ENCODE measurements at regions not wholly inside any gene's neighbourhood (a gene's known extent, or its start where the extent isn't known, plus 50 kb on each side); places are given as distances from the start of the nearest gene placed in this dataset.

GRCh38 chr22:49620666-49621065 is 207.0 kb downstream of the BRD1 start:
- no peak for DNase-seq

GRCh38 chr22:49620003-49620556 is 207.6 kb downstream of the BRD1 start:
- no peak for DNase-seq

- DNase-seq: no peak
Measured at GRCh38 chr22:49619301-49619700, 208.4 kb downstream of the BRD1 start.

- DNase-seq: no peak
Measured at GRCh38 chr22:49618677-49618953, 209.1 kb downstream of the BRD1 start.

GRCh38 chr22:49617866-49618676 is 209.6 kb downstream of the BRD1 start:
- DNase-seq: no peak

- no peak for DNase-seq
Measured at GRCh38 chr22:49617264-49617663, 210.4 kb downstream of the BRD1 start.

- DNase-seq: no peak
Measured at GRCh38 chr22:49616356-49617231, 211.1 kb downstream of the BRD1 start.

GRCh38 chr22:49614966-49615965 is 212.4 kb downstream of the BRD1 start:
- no peak for DNase-seq

- DNase-seq: no peak
Measured at GRCh38 chr22:49613511-49614270, 214.0 kb downstream of the BRD1 start.

GRCh38 chr22:49613108-49613507 is 214.6 kb downstream of the BRD1 start:
- no peak for DNase-seq

- DNase-seq: no peak
Measured at GRCh38 chr22:49609207-49609876, 218.3 kb downstream of the BRD1 start.

- DNase-seq: no peak
Measured at GRCh38 chr22:49608660-49609059, 219.0 kb downstream of the BRD1 start.

- DNase-seq: no peak
Measured at GRCh38 chr22:49608228-49608627, 219.4 kb downstream of the BRD1 start.

GRCh38 chr22:49607821-49608220 is 219.9 kb downstream of the BRD1 start:
- no peak for DNase-seq

GRCh38 chr22:49606562-49607290 is 220.9 kb downstream of the BRD1 start:
- no peak for DNase-seq

- no peak for DNase-seq
Measured at GRCh38 chr22:49604732-49605302, 222.9 kb downstream of the BRD1 start.

GRCh38 chr22:49603016-49603415 is 224.7 kb downstream of the BRD1 start:
- DNase-seq: no peak

- DNase-seq: no peak
Measured at GRCh38 chr22:49602481-49602880, 225.2 kb downstream of the BRD1 start.

GRCh38 chr22:49601614-49602321 is 225.9 kb downstream of the BRD1 start:
- DNase-seq: no peak
